NCI-H2196 (cell line): ENCODE measurements at regions not wholly inside any gene's neighbourhood (a gene's known extent, or its start where the extent isn't known, plus 50 kb on each side); places are given as distances from the start of the nearest gene placed in this dataset.

ENCODE experiments used
- DNase-seq: peaks from one replicate; lab custom pipeline; 2025; ENCODE audit not compliant: unreplicated experiment; lab: John Stamatoyannopoulos, UW

- no peak for DNase-seq
These were observed 681.2 kb upstream of the TSPY4 start for GRCh38 chrY:8656101-8656500.

- no peak for DNase-seq
These were observed 680.7 kb upstream of the TSPY4 start for GRCh38 chrY:8656515-8656914.

GRCh38 chrY:8659721-8660120, 677.5 kb upstream of the TSPY4 start:
- DNase-seq = no peak

- no peak for DNase-seq
These were observed 663.4 kb upstream of the TSPY4 start for GRCh38 chrY:8673896-8674295.

GRCh38 chrY:8677336-8677935, 659.8 kb upstream of the TSPY4 start:
- no peak for DNase-seq

- DNase-seq = no peak
These were observed 650.1 kb upstream of the TSPY4 start for GRCh38 chrY:8687154-8687553.

- DNase-seq = no peak
These were observed 646.2 kb upstream of the TSPY4 start for GRCh38 chrY:8690901-8691685.

- DNase-seq = no peak
These were observed 638.7 kb upstream of the TSPY4 start for GRCh38 chrY:8698571-8698970.

- no peak for DNase-seq
These were observed 631.5 kb upstream of the TSPY4 start for GRCh38 chrY:8705636-8706300.

GRCh38 chrY:8712296-8712695, 625.0 kb upstream of the TSPY4 start:
- no peak for DNase-seq

- DNase-seq = no peak
These were observed 622.0 kb upstream of the TSPY4 start for GRCh38 chrY:8715226-8715625.

GRCh38 chrY:8726616-8727015, 610.6 kb upstream of the TSPY4 start:
- no peak for DNase-seq

- no peak for DNase-seq
These were observed 607.3 kb upstream of the TSPY4 start for GRCh38 chrY:8729971-8730370.

GRCh38 chrY:8741343-8742069, 595.8 kb upstream of the TSPY4 start:
- no peak for DNase-seq

GRCh38 chrY:8764184-8764583, 573.1 kb upstream of the TSPY4 start:
- DNase-seq = no peak

GRCh38 chrY:8781184-8781890, 555.9 kb upstream of the TSPY4 start:
- DNase-seq = no peak

GRCh38 chrY:8794561-8794960, 542.7 kb upstream of the TSPY4 start:
- DNase-seq = no peak

GRCh38 chrY:8804317-8804716, 532.9 kb upstream of the TSPY4 start:
- no peak for DNase-seq

GRCh38 chrY:8807648-8808408, 529.4 kb upstream of the TSPY4 start:
- DNase-seq = no peak

GRCh38 chrY:8808611-8809010, 528.7 kb upstream of the TSPY4 start:
- DNase-seq = no peak
